ENCODE measurements at regions not wholly inside any gene's neighbourhood (a gene's known extent, or its start where the extent isn't known, plus 50 kb on each side); places are given as distances from the start of the nearest gene placed in this dataset.

GRCh38 chr1:86812286-86812685 is 101.6 kb downstream of the SELENOF start:
- no peak overlapping the region for H2BK15ac ChIP-seq (ENCODE audit: low read depth, low read length)
- H2BK120ac ChIP-seq (ENCODE audit: low read depth, low read length) = no peak overlapping the region
- intact Hi-C loops (cut with micrococcal nuclease) = no loop called here
- H2AK5ac ChIP-seq (ENCODE audit: low read depth, low read length) = no peak overlapping the region
- TF ChIP-seq USF2 (IDR thresholded peaks at IDR 0.05; ENCODE audit: low read depth, low read length) (no peak), ELK1 (IDR thresholded peaks at IDR 0.05; ENCODE audit: borderline replicate concordance, low read depth, low read length) (no peak), MAFK (IDR thresholded peaks at IDR 0.05; ENCODE audit: low read depth, low read length) (no peak), MXI1 (IDR thresholded peaks at IDR 0.05; ENCODE audit: borderline replicate concordance, low read depth, low read length) (no peak), CHD1 (IDR thresholded peaks at IDR 0.05; ENCODE audit: low read depth, low read length) (no peak), POLR2A (IDR thresholded peaks at IDR 0.05; ENCODE audit: low read depth, low read length) (no peak), SMC3 (IDR thresholded peaks at IDR 0.05; ENCODE audit: low read depth, low read length) (no peak), BHLHE40 (IDR thresholded peaks at IDR 0.05; ENCODE audit: low read depth, low read length) (no peak), RFX5 (IDR thresholded peaks at IDR 0.05; ENCODE audit: low read depth, low read length) (no peak), NFE2L2 (IDR thresholded peaks at IDR 0.05; ENCODE audit: low read depth, low read length) (no peak), CEBPB (IDR thresholded peaks at IDR 0.05; ENCODE audit: low read depth, low read length) (no peak), RAD21 (IDR thresholded peaks at IDR 0.05; ENCODE audit: low read length) (no peak), FOS (IDR thresholded peaks at IDR 0.05; ENCODE audit: low read depth, low read length) (no peak), RCOR1 (IDR thresholded peaks at IDR 0.05; ENCODE audit: insufficient replicate concordance, low read length) (no peak)
- TF ChIP-seq, protein P1, sequence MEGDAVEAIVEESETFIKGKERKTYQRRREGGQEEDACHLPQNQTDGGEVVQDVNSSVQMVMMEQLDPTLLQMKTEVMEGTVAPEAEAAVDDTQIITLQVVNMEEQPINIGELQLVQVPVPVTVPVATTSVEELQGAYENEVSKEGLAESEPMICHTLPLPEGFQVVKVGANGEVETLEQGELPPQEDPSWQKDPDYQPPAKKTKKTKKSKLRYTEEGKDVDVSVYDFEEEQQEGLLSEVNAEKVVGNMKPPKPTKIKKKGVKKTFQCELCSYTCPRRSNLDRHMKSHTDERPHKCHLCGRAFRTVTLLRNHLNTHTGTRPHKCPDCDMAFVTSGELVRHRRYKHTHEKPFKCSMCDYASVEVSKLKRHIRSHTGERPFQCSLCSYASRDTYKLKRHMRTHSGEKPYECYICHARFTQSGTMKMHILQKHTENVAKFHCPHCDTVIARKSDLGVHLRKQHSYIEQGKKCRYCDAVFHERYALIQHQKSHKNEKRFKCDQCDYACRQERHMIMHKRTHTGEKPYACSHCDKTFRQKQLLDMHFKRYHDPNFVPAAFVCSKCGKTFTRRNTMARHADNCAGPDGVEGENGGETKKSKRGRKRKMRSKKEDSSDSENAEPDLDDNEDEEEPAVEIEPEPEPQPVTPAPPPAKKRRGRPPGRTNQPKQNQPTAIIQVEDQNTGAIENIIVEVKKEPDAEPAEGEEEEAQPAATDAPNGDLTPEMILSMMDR (conservative IDR thresholded peaks at IDR 0.05; ENCODE audit: low read depth, low read length) = no peak
- H2AK9ac ChIP-seq (replicated peaks; ENCODE audit: low read depth, low read length, poor library complexity) = no peak overlapping the region
- no peak overlapping the region for H3K27ac ChIP-seq (ENCODE audit: insufficient read depth, low read length)
- no peak overlapping the region for H2AFZ ChIP-seq (replicated peaks; ENCODE audit: low read length, poor library complexity)
- no peak overlapping the region for H3K9ac ChIP-seq (ENCODE audit: low read depth, low read length)
- H4K91ac ChIP-seq (ENCODE audit: insufficient read depth, low read depth, low read length) = no peak overlapping the region
- ChIA-PET CTCF (interaction anchor here (1.6 kb wide), 1 partner anchor 31 kb away, joined by 8 read pairs; no protein-coding TSS in a partner anchor), POLR2A (ENCODE audit: unreplicated experiment) (no interaction called here)
- ATAC-seq (ENCODE audit: low read depth) (no peak), DNase-seq (no peak)
- WGBS, 2 experiments (ENCODE audit: extremely low coverage in 2 of 2, insufficient read length in 1 of 2) = 80% methylated on average over 1 of the region's 6 CpGs; no CpG with 5 or more reads in 1 of the 2 experiments
- dilution Hi-C loops (cut with HindIII; ENCODE audit: low sequenced_read_pairs, unreplicated experiment) = no loop called here
- no peak overlapping the region for H4K8ac ChIP-seq (ENCODE audit: low read depth in 2 of 2, low read length in 2 of 2)
- no peak overlapping the region for H4K5ac ChIP-seq (ENCODE audit: low read depth, low read length)
- no peak overlapping the region for H3K23ac ChIP-seq (ENCODE audit: low read depth, low read length)
- H3K56ac ChIP-seq (ENCODE audit: extremely low read depth, insufficient read depth, low read length) = no peak overlapping the region
- no peak overlapping the region for H3K4me3 ChIP-seq (ENCODE audit: insufficient read depth, low read depth, low read length)
- H3K27me3 ChIP-seq (ENCODE audit: control insufficient read depth, insufficient read depth, low read length) = no peaks in the 10 kb centered on the region; the same call in 1 of the 2 replicates
- no peaks in the 10 kb centered on the region for H3K79me1 ChIP-seq (ENCODE audit: low read depth in 1 of 2, low read length in 2 of 2)
- no peak overlapping the region for H3K4ac ChIP-seq (ENCODE audit: low read depth, low read length)
- H3K36me3 ChIP-seq (ENCODE audit: control insufficient read depth, insufficient read depth, low read length) = no peaks in the 10 kb centered on the region
- no peak overlapping the region for H2BK5ac ChIP-seq (ENCODE audit: low read depth, low read length, poor library complexity, severe bottlenecking)
- no peaks in the 10 kb centered on the region for H3K9me3 ChIP-seq (ENCODE audit: control insufficient read depth, insufficient read depth, low read length)
- no peaks in the 10 kb centered on the region for H4K20me1 ChIP-seq (ENCODE audit: insufficient read depth, low read length)
- H3K18ac ChIP-seq (ENCODE audit: low read depth, low read length) = no peak overlapping the region
- BruUV-seq (replicated peaks) = no TSS peak
- no peak overlapping the region for H3K4me2 ChIP-seq (ENCODE audit: low read depth, low read length)
- H3K14ac ChIP-seq (replicated peaks; ENCODE audit: low read depth, low read length) = no peak overlapping the region
- no peaks in the 10 kb centered on the region for H3K4me1 ChIP-seq (ENCODE audit: control insufficient read depth, insufficient read depth, low read length)
- in situ Hi-C loops (cut with MboI; ENCODE audit: low sequenced_read_pairs) = no loop called here
- H2BK20ac ChIP-seq (ENCODE audit: low read depth, low read length) = no peak overlapping the region
- H3K9me1 ChIP-seq (ENCODE audit: insufficient read depth, low read length) = no peaks in the 10 kb centered on the region
